ENCODE measurements at regions not wholly inside any gene's neighbourhood (a gene's known extent, or its start where the extent isn't known, plus 50 kb on each side); places are given as distances from the start of the nearest gene placed in this dataset.

GRCh38 chr11:45355706-45356041 is 69.5 kb upstream of the SYT13 start:
- peaks cover 14% of the 10 kb centered on the region for H3K27me3 Mint-ChIP-seq (ENCODE audit: low read depth, poor library complexity)
- no peaks in the 10 kb centered on the region for H3K9me3 Mint-ChIP-seq
- peak overlapping the region; percentile 84 for H3K4me3 Mint-ChIP-seq
- no peak for TF ChIP-seq CTCF (IDR thresholded peaks at IDR 0.05)
- peaks cover 23% of the 10 kb centered on the region for H3K4me1 Mint-ChIP-seq
- DNase-seq: no peak
- H3K36me3 Mint-ChIP-seq (ENCODE audit: low read depth): no peaks in the 10 kb centered on the region
- peak overlapping the region; percentile 20 for H3K27ac Mint-ChIP-seq

- no peak for TF ChIP-seq CTCF (IDR thresholded peaks at IDR 0.05)
- Mint-ChIP-seq H3K4me3 (peak overlapping the region; percentile 84), H3K36me3 (ENCODE audit: low read depth) (no peaks in the 10 kb centered on the region), H3K27me3 (ENCODE audit: low read depth, poor library complexity) (peaks cover 13% of the 10 kb centered on the region), H3K9me3 (no peaks in the 10 kb centered on the region), H3K4me1 (peaks cover 23% of the 10 kb centered on the region), H3K27ac (no peak overlapping the region)
- DNase-seq: peak; percentile 83
These were observed 69.0 kb upstream of the SYT13 start for GRCh38 chr11:45354976-45355705.

GRCh38 chr11:45348729-45349128 is 62.6 kb upstream of the SYT13 start:
- H3K9me3 Mint-ChIP-seq: no peaks in the 10 kb centered on the region
- H3K27me3 Mint-ChIP-seq (ENCODE audit: low read depth, poor library complexity): peaks cover 2% of the 10 kb centered on the region
- DNase-seq: no peak
- no peak overlapping the region for H3K4me3 Mint-ChIP-seq
- no peak overlapping the region for H3K27ac Mint-ChIP-seq
- TF ChIP-seq CTCF (IDR thresholded peaks at IDR 0.05): no peak
- no peaks in the 10 kb centered on the region for H3K36me3 Mint-ChIP-seq (ENCODE audit: low read depth)
- H3K4me1 Mint-ChIP-seq: peaks cover 36% of the 10 kb centered on the region

- peaks cover 46% of the 10 kb centered on the region for H3K4me1 Mint-ChIP-seq
- DNase-seq: peak; percentile 26
- H3K36me3 Mint-ChIP-seq (ENCODE audit: low read depth): no peaks in the 10 kb centered on the region
- H3K4me3 Mint-ChIP-seq: peak overlapping the region; percentile 68
- H3K27me3 Mint-ChIP-seq (ENCODE audit: low read depth, poor library complexity): no peaks in the 10 kb centered on the region
- H3K9me3 Mint-ChIP-seq: no peaks in the 10 kb centered on the region
- TF ChIP-seq CTCF (IDR thresholded peaks at IDR 0.05): no peak
- H3K27ac Mint-ChIP-seq: peak overlapping the region; percentile 97
These were observed 61.4 kb upstream of the SYT13 start for GRCh38 chr11:45347348-45348082.

DNA sequence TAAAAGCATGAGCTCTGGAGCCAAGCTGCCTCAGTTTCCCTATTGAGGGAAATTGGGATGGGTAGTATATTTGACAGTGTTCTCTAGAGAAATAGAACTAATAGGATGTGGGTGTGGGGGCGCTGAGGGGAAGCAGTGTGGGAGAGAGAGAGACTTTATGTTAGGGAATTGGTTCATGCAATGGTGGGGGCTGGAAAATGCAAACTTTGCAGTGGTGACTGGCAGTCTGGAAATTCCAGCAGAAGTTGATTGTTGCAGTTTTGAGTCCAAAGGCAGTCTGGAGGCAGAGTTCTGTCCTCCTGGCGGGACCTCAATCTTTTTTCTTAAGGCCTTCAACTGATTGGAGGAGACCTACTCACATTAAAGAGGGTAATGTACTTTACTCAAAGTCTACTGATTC is 59.4 kb upstream of the SYT13 start:
- H3K36me3 Mint-ChIP-seq (ENCODE audit: low read depth): no peaks in the 10 kb centered on the region
- no peak for TF ChIP-seq CTCF (IDR thresholded peaks at IDR 0.05)
- H3K27me3 Mint-ChIP-seq (ENCODE audit: low read depth, poor library complexity): peaks cover 3% of the 10 kb centered on the region
- H3K9me3 Mint-ChIP-seq: no peaks in the 10 kb centered on the region
- H3K4me1 Mint-ChIP-seq: peaks cover 64% of the 10 kb centered on the region
- H3K27ac Mint-ChIP-seq: no peak overlapping the region
- no peak for DNase-seq
- H3K4me3 Mint-ChIP-seq: no peak overlapping the region

GRCh38 chr11:45344028-45344427 is 57.9 kb upstream of the SYT13 start:
- Mint-ChIP-seq H3K36me3 (ENCODE audit: low read depth) (no peaks in the 10 kb centered on the region), H3K27ac (no peak overlapping the region), H3K4me1 (peaks cover 75% of the 10 kb centered on the region), H3K4me3 (no peak overlapping the region), H3K9me3 (no peaks in the 10 kb centered on the region), H3K27me3 (ENCODE audit: low read depth, poor library complexity) (peaks cover 4% of the 10 kb centered on the region)
- TF ChIP-seq CTCF (IDR thresholded peaks at IDR 0.05): no peak
- DNase-seq: no peak

Data from nephron progenitor cell (in vitro differentiated cells).